LNCaP clone FGC (cell line): ENCODE measurements at regions not wholly inside any gene's neighbourhood (a gene's known extent, or its start where the extent isn't known, plus 50 kb on each side); places are given as distances from the start of the nearest gene placed in this dataset.

ENCODE experiments used
- DNase-seq: peaks from one replicate; pipeline ENCODE4 v3.0.0-alpha.2; 2011; ENCODE audit warnings: low read depth
- H3K4me3 ChIP-seq: 2 replicates; pipeline ENCODE4 v1.5.1; 2011; ENCODE audit warnings: mild to moderate bottlenecking, low read depth, low read length, control low read depth
- CTCF ChIP-seq: IDR thresholded peaks from 2 replicates; pipeline ENCODE4 v1.5.1; 2012; ENCODE audit warnings: mild to moderate bottlenecking; ENCODE audit not compliant: control insufficient read depth, insufficient read depth; ENCODE audit errors: extremely low read depth

GRCh38 chr14:44316647-44317440 lies 190.2 kb downstream of the FSCB start:
- no peak for TF ChIP-seq CTCF
- peak; percentile 50 for DNase-seq

GRCh38 chr14:44309331-44309730 lies 197.8 kb downstream of the FSCB start:
- DNase-seq, result no peak
- H3K4me3 ChIP-seq, result no peak overlapping the region
- TF ChIP-seq CTCF, result no peak

More at GRCh38 chr14:44316647-44317440, 190.2 kb downstream of the FSCB start:
- no peak overlapping the region for H3K4me3 ChIP-seq

GRCh38 chr14:44300916-44301315 lies 206.2 kb downstream of the FSCB start:
- no peak for TF ChIP-seq CTCF
- DNase-seq, result no peak
- H3K4me3 ChIP-seq, result no peak overlapping the region

- no peak overlapping the region for H3K4me3 ChIP-seq
- DNase-seq, result no peak
- TF ChIP-seq CTCF, result no peak
Observed at GRCh38 chr14:44297437-44297836, 209.6 kb downstream of the FSCB start.

- no peak for DNase-seq
- H3K4me3 ChIP-seq, result no peak overlapping the region
- no peak for TF ChIP-seq CTCF
Observed at GRCh38 chr14:44291366-44291915, 215.6 kb downstream of the FSCB start.

- TF ChIP-seq CTCF, result no peak
- no peak overlapping the region for H3K4me3 ChIP-seq
- no peak for DNase-seq
Observed at GRCh38 chr14:44287858-44288257, 219.2 kb downstream of the FSCB start.
